IPS DF 19.7 (cell line): ENCODE measurements at regions not wholly inside any gene's neighbourhood (a gene's known extent, or its start where the extent isn't known, plus 50 kb on each side); places are given as distances from the start of the nearest gene placed in this dataset.
"Not testable (repeated sequence)": the region's sequence is repeated elsewhere in the genome, so short reads cannot be mapped to it uniquely, and the experiment has no call there.

Source experiments
- DNase-seq: peaks from one replicate; pipeline ENCODE4 v3.0.0-alpha.2; 2013; ENCODE audit warnings: low read depth, low spot score

DNA sequence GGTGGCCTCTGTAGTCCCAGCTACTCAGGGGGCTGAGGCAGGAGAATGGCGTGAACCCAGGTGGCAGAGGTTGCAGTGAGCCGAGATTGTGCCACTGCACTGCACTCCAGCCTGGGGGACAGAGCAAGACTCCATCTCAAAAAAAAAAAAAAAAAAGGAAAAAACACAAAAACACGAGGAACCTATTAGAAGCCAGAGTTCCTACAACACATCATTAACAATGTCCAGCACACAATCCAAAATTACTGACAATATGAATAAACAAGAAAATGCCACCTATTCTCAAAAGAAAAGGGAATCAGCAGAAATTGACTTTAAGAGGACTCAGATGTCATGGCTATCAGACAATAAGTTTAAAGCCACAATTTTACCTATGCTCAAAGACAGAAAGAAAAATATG is 57.3 kb upstream of the HS3ST3A1 start:
- DNase-seq, result not testable (repeated sequence)

DNA sequence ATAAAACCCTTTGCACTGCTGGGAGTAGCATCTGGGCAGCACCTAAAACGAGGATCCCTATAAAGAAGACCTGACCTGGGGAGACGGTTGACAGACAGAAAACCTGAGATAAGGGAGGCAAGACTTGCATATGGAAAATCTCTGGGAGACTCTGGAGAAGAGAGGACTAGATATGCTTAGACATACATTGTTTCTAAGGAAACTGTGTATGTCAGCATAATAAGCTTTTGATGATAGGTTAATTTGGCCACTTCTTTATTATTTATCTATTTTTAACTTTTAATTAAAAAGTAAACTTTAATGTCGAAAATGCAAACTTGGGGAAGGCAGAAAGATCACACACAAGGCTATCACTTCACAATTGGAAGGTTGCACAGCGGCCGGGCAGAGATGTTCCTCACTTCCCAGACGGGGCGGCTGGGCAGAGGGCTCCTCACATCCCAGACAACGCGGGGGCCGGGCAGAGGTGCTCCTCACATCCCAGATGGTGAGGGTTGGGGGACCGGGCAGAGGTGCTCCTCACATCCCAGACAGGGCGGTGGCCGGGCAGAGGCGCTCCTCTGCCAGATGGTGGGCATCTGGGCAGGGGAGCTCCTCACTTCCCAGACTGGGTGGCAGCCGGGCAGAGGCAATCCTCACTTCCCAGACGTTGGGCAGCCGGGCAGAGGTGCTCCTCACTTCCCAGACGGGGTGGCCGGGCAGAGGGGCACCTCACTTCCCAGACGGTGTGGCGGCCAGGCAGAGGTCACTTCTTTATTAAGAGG is 64.3 kb upstream of the HS3ST3A1 start:
- DNase-seq, result no peak

DNA sequence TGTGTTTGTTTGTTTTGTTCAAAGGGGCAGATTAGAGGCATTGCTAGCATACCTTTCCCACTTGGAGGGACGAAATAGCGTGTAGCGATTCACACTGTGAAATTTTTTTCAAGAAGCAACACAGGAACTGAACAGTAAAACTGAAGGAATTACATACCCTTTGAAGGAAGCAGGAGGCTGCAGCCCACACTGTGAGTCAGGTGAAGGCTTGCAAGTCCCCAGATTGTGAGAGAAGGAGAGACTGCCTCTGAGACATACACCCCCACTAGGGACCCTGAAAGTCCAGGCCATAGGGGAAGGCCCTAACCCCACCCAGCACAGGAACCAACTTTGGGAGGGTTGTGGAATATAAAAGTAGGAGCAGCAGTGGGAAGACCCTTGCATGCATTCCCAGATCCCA is 69.6 kb upstream of the HS3ST3A1 start:
- no peak for DNase-seq

DNA sequence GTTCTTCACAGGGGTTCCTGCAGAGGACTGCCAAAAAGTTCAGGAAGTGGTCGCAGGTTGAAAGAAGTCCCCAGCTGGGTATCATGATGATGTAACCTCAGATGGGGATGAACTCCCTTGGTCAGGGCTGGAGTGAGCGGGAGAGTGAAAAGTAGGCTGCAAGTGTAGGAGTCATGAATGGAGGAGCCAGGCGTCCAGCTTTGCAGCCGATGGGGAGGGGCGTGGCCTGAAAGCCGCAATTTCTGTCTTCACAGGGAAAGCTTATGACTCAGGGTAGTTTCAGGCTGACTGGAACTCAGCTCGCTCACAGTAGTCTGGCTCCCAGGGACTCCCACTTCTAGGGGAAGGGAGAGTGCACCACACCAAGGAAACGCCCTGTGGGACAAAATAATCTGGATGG is 70.0 kb upstream of the HS3ST3A1 start:
- DNase-seq, result no peak

- DNase-seq, result no peak
Observed at GRCh38 chr17:13678361-13678760, 76.6 kb upstream of the HS3ST3A1 start.

- no peak for DNase-seq
Observed at GRCh38 chr17:13678841-13679240, 77.1 kb upstream of the HS3ST3A1 start.

- no peak for DNase-seq
Observed at GRCh38 chr17:13688716-13689115, 87.0 kb upstream of the HS3ST3A1 start.

- DNase-seq, result no peak
Observed at GRCh38 chr17:13690806-13691205, 89.1 kb upstream of the HS3ST3A1 start.

GRCh38 chr17:13694934-13695333 is 93.2 kb upstream of the HS3ST3A1 start:
- DNase-seq, result no peak

DNA sequence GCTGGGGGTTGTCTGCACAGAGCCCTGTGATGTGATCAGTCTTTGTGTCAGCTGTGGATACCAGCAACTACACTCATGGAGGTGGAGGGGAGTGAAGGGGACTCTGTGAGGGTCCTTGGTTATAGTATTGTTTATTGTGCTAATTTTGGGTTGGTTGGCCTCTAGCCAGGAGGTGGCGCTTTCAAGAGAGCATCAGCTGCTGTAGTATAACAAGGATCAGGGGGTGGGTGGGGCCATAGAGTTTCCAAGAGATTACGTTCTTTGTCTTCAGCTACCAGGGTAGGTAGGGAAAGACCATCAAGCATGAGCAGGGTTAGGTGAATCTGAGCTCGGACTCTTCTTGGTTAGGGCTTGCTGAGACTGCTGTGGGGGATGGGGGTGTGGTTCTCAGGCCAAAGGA is 97.1 kb upstream of the HS3ST3A1 start:
- DNase-seq, result peak; percentile 9

DNA sequence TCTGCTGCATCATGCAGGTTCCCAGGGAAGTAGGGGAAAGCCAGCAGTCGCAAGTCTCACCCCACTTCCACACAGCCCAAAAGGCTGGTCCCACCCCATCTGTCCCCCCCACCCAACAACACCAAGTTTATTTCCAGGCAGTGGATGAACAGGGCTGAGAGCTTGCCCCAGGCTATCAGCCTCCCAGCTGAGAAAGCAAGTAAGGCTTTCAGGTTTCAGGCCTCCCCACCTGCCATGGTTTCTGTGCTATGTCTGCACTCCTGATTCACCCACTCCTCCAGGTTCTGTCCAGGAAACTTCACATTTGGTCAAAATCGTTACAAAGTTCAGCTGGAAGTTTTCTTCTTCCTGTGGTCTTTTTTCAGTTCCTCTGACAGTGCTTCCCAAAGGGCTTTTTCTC is 97.5 kb upstream of the HS3ST3A1 start:
- no peak for DNase-seq

GRCh38 chr17:13702266-13702665 is 100.5 kb upstream of the HS3ST3A1 start:
- DNase-seq, result no peak

- DNase-seq, result no peak
Observed at GRCh38 chr17:13704333-13704732, 102.6 kb upstream of the HS3ST3A1 start.

DNA sequence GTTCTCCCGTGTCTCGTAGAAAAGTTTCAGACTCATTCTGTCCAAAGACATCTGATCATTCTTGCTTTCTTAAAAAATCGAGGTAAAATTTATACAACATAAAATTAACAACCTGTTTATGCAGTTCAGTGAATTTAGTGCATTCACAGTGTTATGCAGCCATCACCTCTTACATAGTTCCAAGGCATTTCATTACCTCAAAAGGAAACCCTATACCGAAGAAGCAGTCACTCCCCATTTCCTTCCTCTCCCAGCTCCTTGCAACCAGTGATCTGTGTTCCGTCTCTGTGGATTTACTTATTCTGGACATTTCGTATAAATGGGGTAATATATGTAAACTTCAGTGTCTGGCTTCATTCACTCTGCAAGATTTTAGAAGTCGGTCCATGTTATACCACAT is 103.5 kb upstream of the HS3ST3A1 start:
- no peak for DNase-seq

DNA sequence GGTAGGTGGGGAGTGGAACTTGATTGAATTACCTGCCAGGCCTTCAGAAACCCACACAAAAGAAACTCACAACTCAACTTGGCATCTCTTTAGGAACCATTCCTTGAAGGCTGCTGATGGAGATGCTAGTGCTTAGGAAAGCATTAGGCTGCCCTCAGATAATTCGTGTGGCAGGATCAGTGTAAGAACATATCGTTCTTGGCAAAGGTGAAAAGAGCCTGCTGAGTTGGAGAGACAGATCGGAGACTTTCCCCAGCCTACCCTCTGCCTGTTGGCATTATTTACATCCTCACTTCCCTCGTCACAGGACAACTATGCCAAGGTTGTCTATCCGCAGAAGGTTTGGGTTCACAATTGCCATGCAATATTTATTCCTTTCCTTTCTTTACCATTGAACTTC is 120.0 kb upstream of the HS3ST3A1 start:
- DNase-seq, result no peak

- DNase-seq, result no peak
Observed at GRCh38 chr17:13725288-13725990, 123.7 kb upstream of the HS3ST3A1 start.

- no peak for DNase-seq
Observed at GRCh38 chr17:13727441-13728171, 125.9 kb upstream of the HS3ST3A1 start.

- DNase-seq, result no peak
Observed at GRCh38 chr17:13728781-13729180, 127.1 kb upstream of the HS3ST3A1 start.

DNA sequence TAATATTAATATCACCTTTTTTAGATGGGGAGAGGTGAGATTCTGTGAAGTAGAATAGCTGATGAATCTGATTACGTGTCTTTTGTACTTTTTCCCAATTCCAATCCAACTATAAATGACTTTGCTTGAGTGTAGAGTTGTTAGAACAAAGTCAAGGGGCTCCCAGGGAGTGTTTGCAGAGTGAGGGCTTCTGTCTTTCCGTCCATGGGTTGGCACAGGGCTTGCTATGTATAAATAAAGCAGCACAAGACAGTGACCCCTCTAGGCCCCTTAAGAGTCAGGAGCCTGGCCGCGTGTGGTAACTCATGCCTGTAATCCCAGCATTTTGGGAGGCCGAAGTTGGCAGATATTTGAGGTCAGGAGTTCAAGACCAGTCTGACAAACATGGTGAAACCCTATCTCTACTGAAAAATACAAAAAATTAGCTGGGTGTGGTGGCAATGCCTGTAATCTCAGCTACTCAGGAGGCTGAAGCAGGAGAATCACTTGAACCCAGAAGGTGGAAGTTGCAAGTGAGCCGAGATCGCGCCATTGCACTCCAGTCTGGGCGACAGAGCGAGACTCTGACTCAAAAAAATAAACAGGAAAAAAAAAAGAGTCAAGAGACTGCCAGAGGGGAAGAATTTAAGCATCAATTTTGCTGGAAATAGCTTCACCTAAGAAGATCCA is 127.9 kb upstream of the HS3ST3A1 start:
- DNase-seq, result no peak

GRCh38 chr17:13734880-13735279 is 133.2 kb upstream of the HS3ST3A1 start:
- DNase-seq, result no peak

DNA sequence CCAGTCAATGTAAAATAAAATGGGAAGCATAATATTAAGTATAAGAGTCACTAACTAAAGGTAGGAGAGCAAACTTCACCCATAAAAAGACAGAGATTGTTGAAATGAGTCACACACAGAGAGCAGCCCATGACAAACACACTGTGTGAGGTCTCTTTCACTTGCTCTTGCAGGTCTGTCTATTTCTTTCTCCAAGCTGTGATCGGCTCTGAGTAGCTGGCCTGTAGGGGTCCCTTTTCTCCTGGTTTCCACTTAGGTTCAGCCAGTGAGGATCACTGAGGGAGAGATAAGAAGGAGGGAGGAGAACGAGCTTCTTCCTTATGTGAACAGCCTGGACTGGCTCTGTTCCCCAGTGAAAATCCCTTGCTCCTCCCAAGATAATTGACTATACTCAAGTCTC is 133.7 kb upstream of the HS3ST3A1 start:
- no peak for DNase-seq

GRCh38 chr17:13735861-13736260 is 134.1 kb upstream of the HS3ST3A1 start:
- no peak for DNase-seq
